GM12892 (cell line): ENCODE measurements at regions not wholly inside any gene's neighbourhood (a gene's known extent, or its start where the extent isn't known, plus 50 kb on each side); places are given as distances from the start of the nearest gene placed in this dataset.

Source experiments
- POLR2A ChIP-seq: IDR thresholded peaks from 2 replicates; pipeline ENCODE4 v1.6.1; 2011; ENCODE audit warnings: low read depth, low read length, control low read depth
- POLR2AphosphoS5 ChIP-seq: IDR thresholded peaks from 2 replicates; pipeline ENCODE4 v1.6.1; 2011; ENCODE audit warnings: low read depth, low read length, control low read depth
- TAF1 ChIP-seq: IDR thresholded peaks from 2 replicates; pipeline ENCODE4 v1.6.1; 2011; ENCODE audit warnings: low read depth, mild to moderate bottlenecking, control low read depth, low read length, borderline replicate concordance

DNA sequence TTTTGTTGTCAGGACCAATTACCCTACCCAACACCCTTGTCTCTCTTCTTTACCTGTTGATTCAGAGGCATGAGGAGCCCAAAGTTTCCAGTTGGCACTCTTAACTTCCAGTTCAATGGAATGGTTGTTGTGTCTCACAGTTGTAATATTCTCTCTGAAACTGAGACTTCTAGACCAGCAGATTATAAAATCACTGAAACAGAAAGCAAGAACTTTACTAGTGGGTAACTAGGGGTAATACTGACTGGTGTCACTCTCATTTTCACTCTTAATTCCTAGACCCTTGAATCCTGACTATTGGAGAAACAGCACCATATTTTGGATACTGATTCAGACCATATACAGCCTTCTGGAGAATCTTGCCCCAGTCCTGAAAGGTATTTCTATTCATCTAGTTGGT is 140.2 kb upstream of the MMS22L start:
- TF ChIP-seq POLR2AphosphoS5 (no peak), POLR2A (no peak), TAF1 (no peak)
